ENCODE measurements at regions not wholly inside any gene's neighbourhood (a gene's known extent, or its start where the extent isn't known, plus 50 kb on each side); places are given as distances from the start of the nearest gene placed in this dataset.

- TF ChIP-seq, protein P1, sequence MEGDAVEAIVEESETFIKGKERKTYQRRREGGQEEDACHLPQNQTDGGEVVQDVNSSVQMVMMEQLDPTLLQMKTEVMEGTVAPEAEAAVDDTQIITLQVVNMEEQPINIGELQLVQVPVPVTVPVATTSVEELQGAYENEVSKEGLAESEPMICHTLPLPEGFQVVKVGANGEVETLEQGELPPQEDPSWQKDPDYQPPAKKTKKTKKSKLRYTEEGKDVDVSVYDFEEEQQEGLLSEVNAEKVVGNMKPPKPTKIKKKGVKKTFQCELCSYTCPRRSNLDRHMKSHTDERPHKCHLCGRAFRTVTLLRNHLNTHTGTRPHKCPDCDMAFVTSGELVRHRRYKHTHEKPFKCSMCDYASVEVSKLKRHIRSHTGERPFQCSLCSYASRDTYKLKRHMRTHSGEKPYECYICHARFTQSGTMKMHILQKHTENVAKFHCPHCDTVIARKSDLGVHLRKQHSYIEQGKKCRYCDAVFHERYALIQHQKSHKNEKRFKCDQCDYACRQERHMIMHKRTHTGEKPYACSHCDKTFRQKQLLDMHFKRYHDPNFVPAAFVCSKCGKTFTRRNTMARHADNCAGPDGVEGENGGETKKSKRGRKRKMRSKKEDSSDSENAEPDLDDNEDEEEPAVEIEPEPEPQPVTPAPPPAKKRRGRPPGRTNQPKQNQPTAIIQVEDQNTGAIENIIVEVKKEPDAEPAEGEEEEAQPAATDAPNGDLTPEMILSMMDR (tag by site-specific recombination; IDR thresholded peaks at IDR 0.05): no peak
- TF ChIP-seq ZNF157 (tag by site-specific recombination; IDR thresholded peaks at IDR 0.05) (no peak), EGR2 (tag by site-specific recombination; IDR thresholded peaks at IDR 0.05; ENCODE audit: low read depth) (no peak), ZNF664 (tag by site-specific recombination; IDR thresholded peaks at IDR 0.05) (peak; percentile 23; the same call in 1 of the 2 replicates), ZNF426 (tag by site-specific recombination; IDR thresholded peaks at IDR 0.05) (no peak), ZNF169 (tag by site-specific recombination; IDR thresholded peaks at IDR 0.05) (no peak), ZNF521 (tag by site-specific recombination; IDR thresholded peaks at IDR 0.05) (no peak), KLF1 (tag by site-specific recombination; IDR thresholded peaks at IDR 0.05) (peak; percentile 42), ZNF629 (tag by site-specific recombination; IDR thresholded peaks at IDR 0.05) (peak; percentile 79), ZNF433 (tag by site-specific recombination; IDR thresholded peaks at IDR 0.05; ENCODE audit: low read depth) (no peak), ZNF398 (tag by site-specific recombination; IDR thresholded peaks at IDR 0.05) (peak; percentile 79), TCF7L2 (IDR thresholded peaks at IDR 0.05; ENCODE audit: borderline replicate concordance, low read depth, low read length) (peak; percentile 90), MYNN (tag by site-specific recombination; IDR thresholded peaks at IDR 0.05; ENCODE audit: borderline replicate concordance) (no peak), ZNF112 (tag by site-specific recombination; IDR thresholded peaks at IDR 0.05) (no peak), ZNF248 (tag by site-specific recombination; IDR thresholded peaks at IDR 0.05) (no peak), OVOL3 (tag by site-specific recombination; IDR thresholded peaks at IDR 0.05) (peak; percentile 94), ZBTB1 (tag by site-specific recombination; IDR thresholded peaks at IDR 0.05) (no peak), ZNF335 (tag by site-specific recombination; conservative IDR thresholded peaks at IDR 0.05) (no peak), ZSCAN5A (tag by site-specific recombination; IDR thresholded peaks at IDR 0.05) (no peak), BCL11A (tag by site-specific recombination; IDR thresholded peaks at IDR 0.05; ENCODE audit: low read depth) (peak; percentile 38; the same call in 1 of the 2 replicates), ZNF692 (tag by site-specific recombination; IDR thresholded peaks at IDR 0.05) (no peak; the same call in 1 of the 2 replicates), ZNF580 (tag by site-specific recombination; IDR thresholded peaks at IDR 0.05) (peak; percentile 92), ZSCAN30 (tag by site-specific recombination; IDR thresholded peaks at IDR 0.05) (peak; percentile 95), ZBTB17 (tag by site-specific recombination; IDR thresholded peaks at IDR 0.05) (peak; percentile 74), ZNF600 (tag by site-specific recombination; IDR thresholded peaks at IDR 0.05) (peak; percentile 41; the same call in 1 of the 2 replicates), MZF1 (tag by site-specific recombination; IDR thresholded peaks at IDR 0.05; ENCODE audit: borderline replicate concordance) (peak; percentile 69; the same call in 1 of the 2 replicates), PRDM1 (tag by site-specific recombination; IDR thresholded peaks at IDR 0.05) (no peak), ZNF560 (tag by site-specific recombination; IDR thresholded peaks at IDR 0.05; ENCODE audit: borderline replicate concordance) (no peak), ZNF843 (tag by site-specific recombination; IDR thresholded peaks at IDR 0.05) (peak; percentile 99), ZNF114 (tag by site-specific recombination; IDR thresholded peaks at IDR 0.05) (no peak), GLI2 (tag by site-specific recombination; IDR thresholded peaks at IDR 0.05; ENCODE audit: borderline replicate concordance, low read depth) (peak; percentile 92), ZNF473 (tag by site-specific recombination; IDR thresholded peaks at IDR 0.05) (no peak)
- TF ChIP-seq, protein P2, sequence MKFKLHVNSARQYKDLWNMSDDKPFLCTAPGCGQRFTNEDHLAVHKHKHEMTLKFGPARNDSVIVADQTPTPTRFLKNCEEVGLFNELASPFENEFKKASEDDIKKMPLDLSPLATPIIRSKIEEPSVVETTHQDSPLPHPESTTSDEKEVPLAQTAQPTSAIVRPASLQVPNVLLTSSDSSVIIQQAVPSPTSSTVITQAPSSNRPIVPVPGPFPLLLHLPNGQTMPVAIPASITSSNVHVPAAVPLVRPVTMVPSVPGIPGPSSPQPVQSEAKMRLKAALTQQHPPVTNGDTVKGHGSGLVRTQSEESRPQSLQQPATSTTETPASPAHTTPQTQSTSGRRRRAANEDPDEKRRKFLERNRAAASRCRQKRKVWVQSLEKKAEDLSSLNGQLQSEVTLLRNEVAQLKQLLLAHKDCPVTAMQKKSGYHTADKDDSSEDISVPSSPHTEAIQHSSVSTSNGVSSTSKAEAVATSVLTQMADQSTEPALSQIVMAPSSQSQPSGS (tag by site-specific recombination; IDR thresholded peaks at IDR 0.05; ENCODE audit: low read depth): peak; percentile 40; the same call in 1 of the 2 replicates
Observed at GRCh38 chr5:136420168-136420898, 55.0 kb upstream of the TRPC7 start (continued).

Measured in HEK293 (cell line).